ENCODE measurements at regions not wholly inside any gene's neighbourhood (a gene's known extent, or its start where the extent isn't known, plus 50 kb on each side); places are given as distances from the start of the nearest gene placed in this dataset.
A peak's percentile ranks its signal among the peaks of the same experiment; 100 is the strongest.
"Not testable (repeated sequence)": the region's sequence is repeated elsewhere in the genome, so short reads cannot be mapped to it uniquely, and the experiment has no call there.

GRCh38 chr20:4635781-4636180 lies 50.5 kb upstream of the PRNP start:
- DNase-seq: no peak

GRCh38 chr20:4635342-4635741 lies 50.9 kb upstream of the PRNP start:
- no peak for DNase-seq

- no peak for DNase-seq
Measured at GRCh38 chr20:4633780-4634179, 52.5 kb upstream of the PRNP start.

- DNase-seq: no peak
Measured at GRCh38 chr20:4633379-4633778, 52.9 kb upstream of the PRNP start.

GRCh38 chr20:4632876-4633275 lies 53.4 kb upstream of the PRNP start:
- DNase-seq: no peak

- no peak for DNase-seq
Measured at GRCh38 chr20:4626228-4626627, 60.0 kb upstream of the PRNP start.

GRCh38 chr20:4625687-4626086 lies 60.6 kb upstream of the PRNP start:
- no peak for DNase-seq

GRCh38 chr20:4624675-4625336 lies 61.5 kb upstream of the PRNP start:
- DNase-seq: not testable (repeated sequence)

GRCh38 chr20:4619144-4619543 lies 67.1 kb upstream of the PRNP start:
- DNase-seq: not testable (repeated sequence)

GRCh38 chr20:4617484-4617883 lies 68.8 kb upstream of the PRNP start:
- DNase-seq: no peak

GRCh38 chr20:4617019-4617418 lies 69.2 kb upstream of the PRNP start:
- DNase-seq: no peak

GRCh38 chr20:4613718-4614620 lies 72.3 kb upstream of the PRNP start:
- peak; percentile 50 for DNase-seq

GRCh38 chr20:4613184-4613583 lies 73.1 kb upstream of the PRNP start:
- no peak for DNase-seq

- DNase-seq: no peak
Measured at GRCh38 chr20:4610871-4611270, 75.4 kb upstream of the PRNP start.

- no peak for DNase-seq
Measured at GRCh38 chr20:4609511-4609910, 76.7 kb upstream of the PRNP start.

GRCh38 chr20:4608861-4609260 lies 77.4 kb upstream of the PRNP start:
- no peak for DNase-seq

GRCh38 chr20:4607287-4607713 lies 79.0 kb upstream of the PRNP start:
- peak; percentile 41 for DNase-seq

GRCh38 chr20:4606051-4606450 lies 80.2 kb upstream of the PRNP start:
- DNase-seq: no peak

GRCh38 chr20:4605166-4605565 lies 81.1 kb upstream of the PRNP start:
- no peak for DNase-seq

GRCh38 chr20:4604580-4604979 lies 81.7 kb upstream of the PRNP start:
- DNase-seq: no peak

GRCh38 chr20:4603724-4604123 lies 82.5 kb upstream of the PRNP start:
- DNase-seq: no peak

- no peak for DNase-seq
Measured at GRCh38 chr20:4602297-4602631, 84.0 kb upstream of the PRNP start.

- DNase-seq: no peak
Measured at GRCh38 chr20:4601630-4602296, 84.5 kb upstream of the PRNP start.
